Fibroblast of lung (primary cell): ENCODE measurements at regions not wholly inside any gene's neighbourhood (a gene's known extent, or its start where the extent isn't known, plus 50 kb on each side); places are given as distances from the start of the nearest gene placed in this dataset.

Experiments
- CTCF ChIP-seq, 2 donors: IDR thresholded peaks in 1 of 2; conservative IDR thresholded peaks in 1 of 2; 1 replicate in 1 of 2; 2 replicates in 1 of 2; pipeline ENCODE4 v1.5.1; 2011 to 2012; ENCODE audit warnings: low read length in 2 of 2, control low read depth in 1 of 2, inconsistent platforms in 1 of 2, low read depth in 1 of 2, mild to moderate bottlenecking in 1 of 2
- EZH2 ChIP-seq: IDR thresholded peaks from 2 replicates; pipeline ENCODE4 v1.5.1; 2012; ENCODE audit warnings: low read length, control low read depth, mild to moderate bottlenecking; ENCODE audit errors: missing control alignments

- TF ChIP-seq CTCF (conservative IDR thresholded peaks at IDR 0.05 in 1 of 2, IDR thresholded peaks at IDR 0.05 in 1 of 2; ENCODE audit: low read depth in 1 of 2, low read length in 2 of 2) (no peak), EZH2 (no peak)
Measured at GRCh38 chr9:89896806-89897340, 292.1 kb downstream of the GADD45G start.
